Neuronal stem cell (in vitro differentiated cells): ENCODE measurements at regions not wholly inside any gene's neighbourhood (a gene's known extent, or its start where the extent isn't known, plus 50 kb on each side); places are given as distances from the start of the nearest gene placed in this dataset.
"Not testable (repeated sequence)": the region's sequence is repeated elsewhere in the genome, so short reads cannot be mapped to it uniquely, and the experiment has no call there.

Experiments used
- DNase-seq: peaks from one replicate; pipeline ENCODE4 v3.0.0-alpha.2; 2013; ENCODE audit warnings: low spot score
- H2AFZ ChIP-seq: one replicate; pipeline ENCODE4 v1.6.1; 2013; ENCODE audit warnings: mild to moderate bottlenecking, low read length, inconsistent platforms
- H2AK5ac ChIP-seq: 2 replicates; pipeline ENCODE4 v1.6.1; 2013; ENCODE audit warnings: low read depth, mild to moderate bottlenecking, inconsistent platforms, low read length, moderate library complexity, mixed read lengths
- H2BK120ac ChIP-seq: 2 replicates; pipeline ENCODE4 v1.6.1; 2013; ENCODE audit warnings: low read depth, mild to moderate bottlenecking, inconsistent platforms, low read length, moderate library complexity, mixed read lengths
- H2BK12ac ChIP-seq: one replicate; pipeline ENCODE4 v1.6.1; 2013; ENCODE audit warnings: low read length, inconsistent platforms
- H2BK15ac ChIP-seq: 2 replicates; pipeline ENCODE4 v1.6.1; 2013; ENCODE audit warnings: mild to moderate bottlenecking, low read length, inconsistent platforms, mixed read lengths
- H2BK5ac ChIP-seq: one replicate; pipeline ENCODE4 v1.6.1; 2013; ENCODE audit warnings: inconsistent platforms, mild to moderate bottlenecking, low read length, moderate library complexity
- H3K14ac ChIP-seq: one replicate; pipeline ENCODE4 v1.6.1; 2013; ENCODE audit warnings: low read length, inconsistent platforms
- H3K18ac ChIP-seq: 2 replicates; pipeline ENCODE4 v1.6.1; 2013; ENCODE audit warnings: low read length, inconsistent platforms
- H3K23ac ChIP-seq: 2 replicates; pipeline ENCODE4 v1.6.1; 2013; ENCODE audit warnings: low read depth, mild to moderate bottlenecking, mixed read lengths, low read length, inconsistent platforms; ENCODE audit not compliant: poor library complexity
- H3K27ac ChIP-seq: replicated peaks from 3 replicates; pipeline ENCODE4 v1.5.1; 2013; ENCODE audit warnings: low read length, inconsistent platforms
- H3K27me3 ChIP-seq, 3 experiments: 2 replicates each; pipeline ENCODE4 v1.6.1; 2013; ENCODE audit warnings: low read length in 3 of 3, mild to moderate bottlenecking in 2 of 3, inconsistent platforms in 1 of 3, low read depth in 1 of 3, mixed read lengths in 1 of 3, moderate library complexity in 1 of 3; ENCODE audit not compliant: control insufficient read depth in 3 of 3, insufficient read depth in 3 of 3
- H3K36me3 ChIP-seq, 2 donors: replicated peaks in 1 of 2; 2 replicates each; pipeline ENCODE4 v1.6.1; 2013; ENCODE audit warnings: low read length in 2 of 2; ENCODE audit not compliant: control insufficient read depth in 2 of 2, insufficient read depth in 2 of 2
- H3K4ac ChIP-seq: 2 replicates; pipeline ENCODE4 v1.6.1; 2013; ENCODE audit warnings: inconsistent platforms, mild to moderate bottlenecking, low read length, moderate library complexity
- H3K4me1 ChIP-seq, 2 donors: 1 replicate in 1 of 2; 2 replicates in 1 of 2; pipeline ENCODE4 v1.6.1; 2013; ENCODE audit warnings: low read length in 2 of 2, low read depth in 1 of 2; ENCODE audit not compliant: control insufficient read depth in 2 of 2, insufficient read depth in 1 of 2
- H3K4me2 ChIP-seq: one replicate; pipeline ENCODE4 v1.6.1; 2013; ENCODE audit warnings: mild to moderate bottlenecking, low read length, inconsistent platforms; ENCODE audit not compliant: insufficient read depth, poor library complexity, severe bottlenecking
- H3K4me3 ChIP-seq, 2 donors: 2 replicates each; pipeline ENCODE4 v1.5.1; 2013; ENCODE audit warnings: low read length in 2 of 2, mild to moderate bottlenecking in 2 of 2, inconsistent platforms in 1 of 2, moderate library complexity in 1 of 2
- H3K79me1 ChIP-seq: one replicate; pipeline ENCODE4 v1.6.1; 2013; ENCODE audit warnings: low read depth, mild to moderate bottlenecking, inconsistent platforms, low read length, moderate library complexity
- H3K9ac ChIP-seq: one replicate; pipeline ENCODE4 v1.6.1; 2013; ENCODE audit warnings: mild to moderate bottlenecking, low read depth, low read length, inconsistent platforms; ENCODE audit not compliant: poor library complexity
- H3K9me3 ChIP-seq, 2 donors: replicated peaks in 1 of 2; 2 replicates each; pipeline versions ENCODE3 to v1.6.1; 2013; ENCODE audit warnings: low read length in 2 of 2, mild to moderate bottlenecking in 2 of 2, inconsistent platforms in 1 of 2, low read depth in 1 of 2, mixed read lengths in 1 of 2, moderate library complexity in 1 of 2; ENCODE audit not compliant: control insufficient read depth in 2 of 2, insufficient read depth in 1 of 2
- H4K8ac ChIP-seq: one replicate; pipeline ENCODE4 v1.6.1; 2013; ENCODE audit warnings: low read depth, mild to moderate bottlenecking, inconsistent platforms, low read length, moderate library complexity
- H4K91ac ChIP-seq: one replicate; pipeline ENCODE4 v1.6.1; 2013; ENCODE audit warnings: low read length, low read depth, mild to moderate bottlenecking, inconsistent platforms; ENCODE audit not compliant: poor library complexity
- WGBS, 2 donors: extraction: QIAGEN DNeasy Blood & Tissue Kit; methylation state at CpG; one replicate each; pipeline ENCODE4 v1.1.7; 2013; ENCODE audit warnings: missing lambda C conversion rate in 2 of 2, mixed read lengths in 1 of 2; ENCODE audit not compliant: insufficient read length in 2 of 2, insufficient replicate concordance in 1 of 2; ENCODE audit errors: extremely low coverage in 2 of 2; 5-methylcytosine and 5-hydroxymethylcytosine counted together

DNA sequence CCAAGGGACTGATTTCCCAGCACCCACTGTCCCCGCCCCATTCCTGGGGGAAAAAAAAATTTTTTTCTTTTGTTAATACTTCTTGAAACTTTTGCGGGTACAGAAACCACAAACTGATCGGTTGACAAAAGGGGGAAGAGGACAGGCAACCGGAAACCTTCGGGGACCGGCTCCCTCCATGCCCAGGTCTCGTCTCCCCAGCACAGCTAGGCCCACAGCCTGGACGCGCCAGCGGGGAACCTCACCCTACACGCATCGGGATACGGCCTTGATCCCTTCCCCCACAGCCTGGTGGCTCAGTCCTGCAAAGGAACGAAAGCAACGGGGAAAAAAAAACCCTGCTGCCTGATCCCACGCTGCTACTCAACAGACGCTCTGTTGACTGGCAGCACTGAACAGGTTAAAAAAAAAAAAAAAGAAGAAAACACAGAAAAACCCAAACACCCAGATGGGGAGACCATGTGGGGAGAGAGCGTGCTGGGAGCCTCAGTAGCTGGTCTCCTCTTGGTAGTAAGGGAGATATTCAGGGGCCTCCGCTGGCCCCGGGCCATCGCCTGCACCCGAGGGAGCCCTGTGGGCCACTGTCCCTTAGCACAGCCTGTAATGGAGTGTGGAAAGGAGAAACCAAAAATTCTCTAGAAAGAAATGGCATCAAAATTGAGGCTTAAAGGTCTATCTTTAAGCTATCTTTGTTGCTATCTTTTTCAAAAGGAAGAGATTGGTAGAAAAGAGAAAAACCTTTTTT, 185.7 kb downstream of the POTEC start:
- H3K4me3 ChIP-seq, H2BK120ac ChIP-seq, H2BK12ac ChIP-seq, H3K27ac ChIP-seq, H3K79me1 ChIP-seq, H4K91ac ChIP-seq, H2AK5ac ChIP-seq, H2AFZ ChIP-seq, H3K36me3 ChIP-seq, H2BK15ac ChIP-seq, H3K18ac ChIP-seq, H3K14ac ChIP-seq, DNase-seq, H3K9me3 ChIP-seq, H3K4me2 ChIP-seq, H2BK5ac ChIP-seq, H3K23ac ChIP-seq, H3K27me3 ChIP-seq, H3K4me1 ChIP-seq, H3K9ac ChIP-seq, H3K4ac ChIP-seq, H4K8ac ChIP-seq: not testable (repeated sequence)
- WGBS, 2 donors = no CpG with 5 or more reads among the region's 22 CpGs

DNA sequence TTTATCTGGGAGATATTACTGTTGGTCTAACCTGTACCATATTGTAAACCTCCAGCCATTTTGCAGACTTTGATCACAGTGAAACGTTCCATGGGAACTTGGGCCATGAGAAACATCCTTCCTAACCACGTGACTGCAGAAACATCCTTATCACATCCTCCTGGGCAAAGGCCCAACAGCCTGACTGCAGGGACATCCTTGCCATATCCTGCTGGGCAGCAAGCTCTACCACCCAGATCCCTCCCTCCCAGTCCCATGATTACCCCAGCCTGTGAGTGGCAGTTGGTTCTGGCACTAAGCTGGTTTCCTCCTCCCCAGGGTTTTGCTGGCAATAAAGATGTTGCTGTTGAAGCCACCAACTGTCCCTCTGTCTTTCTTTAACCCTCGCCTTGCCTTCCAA, 201.2 kb downstream of the POTEC start:
- H2AK5ac ChIP-seq, H3K27me3 ChIP-seq, H3K36me3 ChIP-seq, H3K4me2 ChIP-seq, H3K14ac ChIP-seq, H4K91ac ChIP-seq, H2BK120ac ChIP-seq, H3K9ac ChIP-seq, H2BK5ac ChIP-seq, H2BK12ac ChIP-seq, H3K79me1 ChIP-seq, H3K4ac ChIP-seq, H3K4me1 ChIP-seq, H3K4me3 ChIP-seq, DNase-seq, H3K23ac ChIP-seq, H3K9me3 ChIP-seq, H2BK15ac ChIP-seq, H2AFZ ChIP-seq, H4K8ac ChIP-seq, H3K18ac ChIP-seq, H3K27ac ChIP-seq: not testable (repeated sequence)
- WGBS, 2 donors = no CpG with 5 or more reads among the region's 3 CpGs

DNA sequence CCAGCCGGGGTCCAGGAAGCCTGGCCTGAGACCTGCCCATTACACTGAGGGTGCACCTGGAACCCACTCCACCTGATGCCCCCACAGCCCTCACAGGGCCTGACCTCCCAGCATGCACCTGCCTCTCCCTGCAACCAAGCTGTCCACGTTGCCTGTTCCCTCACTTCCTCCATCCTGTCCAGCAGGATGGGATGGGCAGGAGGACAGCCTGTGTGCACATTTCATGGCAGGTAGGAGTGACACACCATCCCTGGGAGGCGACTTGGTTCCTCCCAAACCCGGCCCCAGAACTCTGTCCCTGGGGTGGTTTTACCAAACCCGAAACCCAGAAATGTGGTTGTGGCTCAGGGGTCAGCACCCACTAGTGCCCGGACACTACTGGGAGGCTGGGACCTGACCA, 203.8 kb upstream of the ZNF519 start:
- not testable (repeated sequence) for H3K27me3 ChIP-seq, H4K91ac ChIP-seq, H3K4ac ChIP-seq

DNA sequence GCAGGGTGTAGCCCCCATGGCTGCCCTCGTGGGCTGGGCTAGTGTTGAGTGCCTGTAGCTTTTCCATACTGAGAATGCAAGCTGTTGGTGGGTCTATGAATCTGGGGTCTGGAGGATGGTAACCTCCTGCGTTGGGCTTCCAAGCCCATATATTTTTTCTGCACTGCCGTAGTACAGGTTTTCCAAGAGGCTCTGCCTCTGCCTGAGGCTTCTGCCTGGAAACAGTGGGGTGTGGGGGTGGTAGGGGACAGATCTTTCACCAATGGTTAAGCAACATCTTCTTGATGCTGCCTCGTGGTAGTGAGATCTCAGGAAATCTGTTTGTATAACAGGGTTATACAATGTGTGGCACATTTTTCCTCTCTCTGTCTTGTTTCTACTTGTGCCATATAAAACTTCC, 189.0 kb upstream of the ZNF519 start:
- not testable (repeated sequence) for H2BK120ac ChIP-seq, H4K91ac ChIP-seq, H3K79me1 ChIP-seq, H3K36me3 ChIP-seq, H3K4me1 ChIP-seq, H3K14ac ChIP-seq, H3K9ac ChIP-seq, H2AFZ ChIP-seq, H3K4ac ChIP-seq, H3K27me3 ChIP-seq, H3K4me2 ChIP-seq, H2BK5ac ChIP-seq, DNase-seq, H2BK12ac ChIP-seq, H2BK15ac ChIP-seq, H3K27ac ChIP-seq, H4K8ac ChIP-seq, H3K4me3 ChIP-seq, H2AK5ac ChIP-seq, H3K18ac ChIP-seq, H3K23ac ChIP-seq, H3K9me3 ChIP-seq
- WGBS, 2 donors = no CpG with 5 or more reads among the region's 4 CpGs

More for the DNA sequence above, 203.8 kb upstream of the ZNF519 start:
- not testable (repeated sequence) for H3K4me1 ChIP-seq, H3K79me1 ChIP-seq, H3K18ac ChIP-seq, H2AK5ac ChIP-seq, H3K9me3 ChIP-seq, H3K36me3 ChIP-seq, H4K8ac ChIP-seq, H2AFZ ChIP-seq, H2BK12ac ChIP-seq, H2BK120ac ChIP-seq, H3K23ac ChIP-seq, H3K9ac ChIP-seq, H2BK15ac ChIP-seq, H3K27ac ChIP-seq, H3K4me2 ChIP-seq, H3K4me3 ChIP-seq, H3K14ac ChIP-seq, H2BK5ac ChIP-seq, DNase-seq
- WGBS, 2 donors = no CpG with 5 or more reads among the region's 6 CpGs
